Naive thymus-derived CD8-positive, alpha-beta T cell (primary cell): ENCODE measurements at regions not wholly inside any gene's neighbourhood (a gene's known extent, or its start where the extent isn't known, plus 50 kb on each side); places are given as distances from the start of the nearest gene placed in this dataset.
"Not testable (repeated sequence)": the region's sequence is repeated elsewhere in the genome, so short reads cannot be mapped to it uniquely, and the experiment has no call there.

Experiments used
- ATAC-seq, 2 donors: fragments of 150-1000 bp; cut with Tn5 transposase in 1 of 2; sonication (Bioruptor Pico), chemical (Tn5 transposase) in 1 of 2; 1 replicate in 1 of 2; 2 replicates in 1 of 2; pipeline ENCODE4 v1.10.0; 2021; ENCODE audit warnings: mild to moderate bottlenecking in 2 of 2, moderate library complexity in 2 of 2
- POLR2A ChIA-PET: fragments of 350-600 bp; sonication (Branson Sonifier 250); formaldehyde crosslinking; loops from one replicate; lab custom pipeline; 2021; ENCODE audit warnings: antibody characterized with exemption; lab: Charles Lee
- DNase-seq, 10 donors: peaks; one replicate each; pipeline versions ENCODE4 v3.0.0 to v3.0.0-alpha.2; 2020 to 2022
- H3K27ac Mint-ChIP-seq, 10 donors: one replicate each; pipeline ENCODE4 v1.8.0; 2020 to 2022; ENCODE audit warnings: mild to moderate bottlenecking in 10 of 10, mixed read lengths in 10 of 10, moderate library complexity in 4 of 10, inconsistent platforms in 1 of 10
- H3K27me3 Mint-ChIP-seq, 5 donors: one replicate each; pipeline ENCODE4 v1.8.0; 2021 to 2022; ENCODE audit warnings: mixed read lengths in 5 of 5
- H3K36me3 Mint-ChIP-seq, 3 donors: one replicate each; pipeline ENCODE4 v1.8.0; 2020 to 2022; ENCODE audit warnings: mixed read lengths in 3 of 3, mild to moderate bottlenecking in 2 of 3, inconsistent platforms in 1 of 3
- H3K4me1 Mint-ChIP-seq, 4 donors: one replicate each; pipeline ENCODE4 v1.8.0; 2021 to 2022; ENCODE audit warnings: mixed read lengths in 4 of 4
- H3K4me3 Mint-ChIP-seq, 10 donors: one replicate each; pipeline ENCODE4 v1.8.0; 2020 to 2022; ENCODE audit warnings: mild to moderate bottlenecking in 10 of 10, mixed read lengths in 10 of 10, moderate library complexity in 6 of 10, inconsistent platforms in 1 of 10
- H3K9me3 Mint-ChIP-seq, 9 donors: one replicate each; pipeline ENCODE4 v1.8.0; 2020 to 2022; ENCODE audit warnings: mixed read lengths in 9 of 9, mild to moderate bottlenecking in 3 of 9, inconsistent platforms in 1 of 9, moderate library complexity in 1 of 9

- H3K9me3 Mint-ChIP-seq: peaks cover 0 to 4% (median 2%) of the 10 kb centered on the region in 9 donors
- POLR2A ChIA-PET: no interaction called here
- DNase-seq: no peak
- no peaks in the 10 kb centered on the region for H3K36me3 Mint-ChIP-seq
- H3K27me3 Mint-ChIP-seq: no peaks in the 10 kb centered on the region
- no peak overlapping the region for H3K27ac Mint-ChIP-seq
- H3K4me3 Mint-ChIP-seq: no peak overlapping the region
- ATAC-seq: no peak
- no peaks in the 10 kb centered on the region for H3K4me1 Mint-ChIP-seq
These were observed 537.2 kb upstream of the API5 start for GRCh38 chr11:42774567-42774966.

DNA sequence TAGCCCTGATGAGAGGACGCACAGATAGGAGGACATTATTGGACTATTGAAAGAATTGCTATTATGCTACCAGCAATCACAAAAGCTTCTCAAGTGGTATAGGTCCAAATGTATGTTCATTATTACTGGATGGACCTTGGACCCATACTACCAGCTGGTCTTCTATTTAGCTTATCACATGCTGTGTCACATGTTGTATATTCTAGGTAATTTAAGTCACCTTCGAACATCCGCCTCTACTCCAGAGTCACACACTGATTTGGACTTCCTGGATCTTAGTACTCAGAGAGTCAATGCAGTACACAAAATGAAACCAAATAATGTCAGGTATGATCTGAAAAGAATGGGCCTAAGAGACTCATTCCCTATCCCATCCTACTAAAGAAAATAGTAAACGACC is 534.0 kb upstream of the API5 start:
- DNase-seq: no peak
- no peak for ATAC-seq
- no peaks in the 10 kb centered on the region for H3K36me3 Mint-ChIP-seq
- peaks cover 0 to 6% (median 3%) of the 10 kb centered on the region in 9 donors for H3K9me3 Mint-ChIP-seq
- no peaks in the 10 kb centered on the region for H3K4me1 Mint-ChIP-seq
- no peak overlapping the region for H3K27ac Mint-ChIP-seq
- no peak overlapping the region for H3K4me3 Mint-ChIP-seq
- POLR2A ChIA-PET: no interaction called here
- no peaks in the 10 kb centered on the region for H3K27me3 Mint-ChIP-seq

DNA sequence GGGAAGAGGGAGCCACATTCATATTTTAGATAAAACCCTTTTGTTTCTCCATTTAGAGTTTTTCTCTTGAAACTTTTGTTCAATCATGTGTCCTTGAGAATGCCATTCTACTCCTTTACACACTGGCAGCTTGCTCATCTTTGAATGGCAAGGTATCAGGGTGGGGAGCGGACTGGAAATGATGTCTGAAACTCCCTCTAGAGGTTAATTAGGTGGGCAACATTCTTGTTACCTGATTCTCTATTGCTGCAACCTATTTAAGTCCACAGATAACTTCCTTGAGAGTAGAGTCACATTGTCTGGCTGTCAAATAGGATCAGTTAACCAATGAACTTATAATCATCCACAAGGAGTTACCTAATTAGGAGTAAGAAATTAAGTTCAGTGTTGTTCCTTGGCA is 533.6 kb upstream of the API5 start:
- Mint-ChIP-seq H3K4me3 (no peak overlapping the region), H3K36me3 (no peaks in the 10 kb centered on the region), H3K9me3 (peaks cover 0 to 6% (median 2%) of the 10 kb centered on the region in 9 donors), H3K4me1 (no peaks in the 10 kb centered on the region), H3K27ac (no peak overlapping the region), H3K27me3 (no peaks in the 10 kb centered on the region)
- ATAC-seq (no peak), DNase-seq (no peak)
- POLR2A ChIA-PET: no interaction called here

- DNase-seq (no peak), ATAC-seq (no peak)
- Mint-ChIP-seq H3K27me3 (no peaks in the 10 kb centered on the region), H3K4me1 (no peaks in the 10 kb centered on the region), H3K27ac (no peak overlapping the region), H3K9me3 (peaks cover 0 to 6% (median 2%) of the 10 kb centered on the region in 9 donors), H3K36me3 (no peaks in the 10 kb centered on the region), H3K4me3 (no peak overlapping the region)
- POLR2A ChIA-PET: no interaction called here
These were observed 532.2 kb upstream of the API5 start for GRCh38 chr11:42779555-42779954.

GRCh38 chr11:42786981-42787380 is 524.8 kb upstream of the API5 start:
- POLR2A ChIA-PET: no interaction called here
- DNase-seq (no peak), ATAC-seq (no peak)

GRCh38 chr11:42795483-42795882 is 516.3 kb upstream of the API5 start:
- DNase-seq, POLR2A ChIA-PET, H3K4me3 Mint-ChIP-seq, H3K27ac Mint-ChIP-seq, H3K27me3 Mint-ChIP-seq, H3K36me3 Mint-ChIP-seq, H3K4me1 Mint-ChIP-seq, ATAC-seq: not testable (repeated sequence)
- peaks cover 1 to 15% (median 5%) of the 10 kb centered on the region in 9 donors for H3K9me3 Mint-ChIP-seq

More at GRCh38 chr11:42786981-42787380, 524.8 kb upstream of the API5 start:
- Mint-ChIP-seq H3K4me1 (no peaks in the 10 kb centered on the region), H3K9me3 (peaks cover 0 to 13% (median 10%) of the 10 kb centered on the region in 9 donors), H3K4me3 (no peak overlapping the region), H3K36me3 (no peaks in the 10 kb centered on the region), H3K27ac (no peak overlapping the region), H3K27me3 (no peaks in the 10 kb centered on the region)

DNA sequence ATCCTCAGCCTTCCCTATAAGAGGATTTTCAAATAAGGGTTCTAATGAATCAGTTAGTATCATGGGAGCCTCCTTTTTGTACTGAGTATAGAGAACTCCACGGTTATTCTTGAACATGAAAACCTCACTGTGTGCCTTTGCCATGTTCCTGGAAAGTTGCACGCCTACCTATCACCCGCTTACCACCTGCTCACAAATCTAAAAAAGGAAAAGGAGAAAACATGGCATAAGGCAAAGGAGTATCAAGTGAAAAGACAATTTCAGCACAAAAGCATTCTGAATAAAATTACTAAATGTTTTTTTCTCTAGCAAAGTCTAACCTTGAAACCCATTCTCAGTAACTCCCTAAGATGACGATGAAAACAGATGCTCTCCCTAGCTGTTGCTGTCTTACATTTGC is 511.8 kb upstream of the API5 start:
- Mint-ChIP-seq H3K9me3 (peaks cover 3 to 19% (median 9%) of the 10 kb centered on the region in 9 donors), H3K27me3 (no peaks in the 10 kb centered on the region), H3K4me3 (no peak overlapping the region), H3K4me1 (no peaks in the 10 kb centered on the region), H3K36me3 (no peaks in the 10 kb centered on the region), H3K27ac (no peak overlapping the region)
- DNase-seq (no peak), ATAC-seq (no peak)
- POLR2A ChIA-PET: no interaction called here

DNA sequence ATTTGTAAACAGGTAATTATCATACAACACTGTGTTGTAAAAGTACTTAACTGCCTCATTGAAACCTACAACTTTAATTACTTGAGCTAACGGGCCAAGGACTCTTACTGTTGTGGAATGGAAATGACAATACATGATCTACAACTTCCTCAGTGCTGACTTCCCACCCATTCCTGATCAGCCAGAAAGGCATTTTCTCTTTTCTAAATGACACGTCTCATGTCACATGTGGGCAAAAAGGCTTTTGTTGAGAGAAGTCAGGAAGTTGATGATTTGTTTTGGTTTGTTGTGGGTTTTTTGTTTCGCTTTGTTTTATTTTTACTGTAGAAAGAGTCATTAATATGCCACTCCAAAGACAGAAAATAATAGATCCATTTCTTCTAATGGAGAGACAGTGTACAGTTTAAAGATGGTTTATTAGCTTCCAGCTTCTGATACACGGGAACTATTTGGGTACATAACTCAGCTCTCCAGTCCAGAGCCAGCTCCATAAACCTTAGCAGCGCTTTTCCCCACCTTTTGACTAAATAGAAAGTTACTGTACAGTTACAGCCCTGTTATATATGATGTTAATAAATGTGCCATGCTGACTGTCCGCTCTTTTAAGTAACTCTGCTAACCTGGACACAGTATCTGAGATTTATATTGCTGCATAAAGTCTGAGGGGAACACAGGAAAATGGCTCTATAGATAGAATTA is 509.4 kb upstream of the API5 start:
- Mint-ChIP-seq H3K4me3 (no peak overlapping the region), H3K27me3 (no peaks in the 10 kb centered on the region), H3K4me1 (no peaks in the 10 kb centered on the region), H3K36me3 (no peaks in the 10 kb centered on the region), H3K9me3 (peaks cover 3 to 25% (median 10%) of the 10 kb centered on the region in 9 donors), H3K27ac (no peak overlapping the region)
- POLR2A ChIA-PET: no interaction called here
- ATAC-seq (no peak), DNase-seq (no peak)

- ATAC-seq (no peak), DNase-seq (no peak)
- H3K4me1 Mint-ChIP-seq: peaks cover 0 to 1% (median 0%) of the 10 kb centered on the region in 4 donors
- no peak overlapping the region for H3K27ac Mint-ChIP-seq
- H3K9me3 Mint-ChIP-seq: peaks cover 0 to 29% (median 7%) of the 10 kb centered on the region in 9 donors
- H3K36me3 Mint-ChIP-seq: no peaks in the 10 kb centered on the region
- POLR2A ChIA-PET: no interaction called here
- H3K27me3 Mint-ChIP-seq: no peaks in the 10 kb centered on the region
- no peak overlapping the region for H3K4me3 Mint-ChIP-seq
These were observed 505.6 kb upstream of the API5 start for GRCh38 chr11:42806191-42806590.

DNA sequence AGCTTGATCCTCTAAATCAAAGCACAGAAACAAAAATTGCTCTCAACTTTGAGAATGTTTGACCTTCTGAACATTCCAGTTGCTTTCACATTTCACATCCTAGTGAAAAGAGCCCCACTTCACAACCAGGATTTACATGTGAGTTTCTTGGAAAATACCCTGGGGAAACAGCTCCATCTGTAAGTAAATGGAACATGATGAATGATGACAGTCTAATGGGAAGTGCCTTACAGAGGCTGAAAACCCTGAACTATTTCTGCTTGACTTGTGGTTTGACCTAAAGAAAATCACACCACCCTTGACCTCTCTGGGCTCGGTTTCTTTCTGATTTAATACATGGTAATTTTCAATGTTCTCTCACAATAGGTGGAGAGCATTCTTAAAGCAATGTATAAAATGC is 499.4 kb upstream of the API5 start:
- no peak for ATAC-seq
- Mint-ChIP-seq H3K27ac (no peak overlapping the region), H3K4me3 (no peak overlapping the region), H3K9me3 (peaks cover 0 to 18% (median 2%) of the 10 kb centered on the region in 9 donors), H3K4me1 (peaks cover 0 to 1% (median 0%) of the 10 kb centered on the region in 4 donors), H3K36me3 (no peaks in the 10 kb centered on the region), H3K27me3 (no peaks in the 10 kb centered on the region)
- no peak for DNase-seq
- POLR2A ChIA-PET: no interaction called here

GRCh38 chr11:42812960-42813359 is 498.8 kb upstream of the API5 start:
- POLR2A ChIA-PET: no interaction called here
- H3K4me1 Mint-ChIP-seq: peaks cover 0 to 1% (median 0%) of the 10 kb centered on the region in 4 donors
- no peaks in the 10 kb centered on the region for H3K36me3 Mint-ChIP-seq
- H3K9me3 Mint-ChIP-seq: peaks cover 0 to 16% (median 2%) of the 10 kb centered on the region in 9 donors
- H3K27ac Mint-ChIP-seq: no peak overlapping the region
- H3K4me3 Mint-ChIP-seq: no peak overlapping the region
- H3K27me3 Mint-ChIP-seq: no peaks in the 10 kb centered on the region
- ATAC-seq (no peak), DNase-seq (no peak)

DNA sequence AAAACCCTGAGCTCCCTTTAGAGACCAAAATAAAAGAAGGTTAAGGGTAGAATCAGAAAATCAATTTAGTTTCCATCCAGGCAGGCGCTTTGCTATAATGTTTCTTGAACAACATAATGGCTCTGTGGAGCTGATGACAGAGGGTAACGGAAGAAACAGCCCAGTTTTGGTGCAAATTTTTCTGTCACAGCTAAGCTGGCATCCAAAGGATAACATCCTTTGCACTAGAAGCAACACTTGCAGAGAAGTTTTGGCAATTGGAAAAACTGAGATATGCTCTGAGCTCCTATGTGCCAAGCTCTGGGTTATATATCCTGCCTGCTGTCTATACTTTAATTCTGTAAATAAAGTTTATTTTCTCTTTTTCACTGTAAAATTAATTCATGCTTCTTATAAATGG is 495.3 kb upstream of the API5 start:
- Mint-ChIP-seq H3K27me3 (no peaks in the 10 kb centered on the region), H3K9me3 (peaks cover 0 to 8% (median 2%) of the 10 kb centered on the region in 9 donors), H3K36me3 (no peaks in the 10 kb centered on the region), H3K27ac (no peak overlapping the region), H3K4me3 (no peak overlapping the region), H3K4me1 (no peaks in the 10 kb centered on the region)
- no peak for ATAC-seq
- POLR2A ChIA-PET: no interaction called here
- DNase-seq: no peak

- DNase-seq (no peak), ATAC-seq (no peak)
- H3K27me3 Mint-ChIP-seq: no peaks in the 10 kb centered on the region
- POLR2A ChIA-PET: no interaction called here
- H3K4me1 Mint-ChIP-seq: no peaks in the 10 kb centered on the region
- H3K27ac Mint-ChIP-seq: no peak overlapping the region
- peaks cover 0 to 8% (median 2%) of the 10 kb centered on the region in 9 donors for H3K9me3 Mint-ChIP-seq
- no peaks in the 10 kb centered on the region for H3K36me3 Mint-ChIP-seq
- H3K4me3 Mint-ChIP-seq: no peak overlapping the region
These were observed 492.7 kb upstream of the API5 start for GRCh38 chr11:42819126-42819525.

GRCh38 chr11:42822188-42822587 is 489.6 kb upstream of the API5 start:
- H3K36me3 Mint-ChIP-seq, H3K27ac Mint-ChIP-seq, H3K4me3 Mint-ChIP-seq, POLR2A ChIA-PET, ATAC-seq, DNase-seq, H3K27me3 Mint-ChIP-seq, H3K4me1 Mint-ChIP-seq, H3K9me3 Mint-ChIP-seq: not testable (repeated sequence)
